IPS DF 4.7 (cell line): ENCODE measurements at regions not wholly inside any gene's neighbourhood (a gene's known extent, or its start where the extent isn't known, plus 50 kb on each side); places are given as distances from the start of the nearest gene placed in this dataset.

ENCODE experiments used
- DNase-seq: peaks from one replicate; pipeline ENCODE4 v3.0.0-alpha.2; 2013; ENCODE audit warnings: low spot score; ENCODE audit errors: extremely low read depth

DNA sequence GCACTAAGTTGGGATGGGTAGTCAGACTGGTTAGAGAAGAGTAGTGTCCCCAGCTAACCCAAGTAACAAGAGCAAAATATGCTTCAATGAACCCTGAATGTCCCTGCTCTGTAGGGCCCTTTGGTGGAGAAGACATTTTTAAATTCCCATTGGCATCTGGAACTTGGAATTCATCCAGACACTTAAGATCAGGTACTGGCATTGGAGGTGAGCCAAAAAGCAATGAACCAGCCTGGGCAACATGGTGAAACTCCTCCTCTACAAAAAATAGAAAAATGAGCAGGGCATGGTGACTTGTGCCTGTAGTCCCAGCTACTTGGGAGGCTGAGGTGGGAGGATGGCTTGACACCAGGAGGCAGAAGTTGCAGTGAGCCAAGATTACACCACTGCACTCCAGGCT, 58.9 kb upstream of the ZNF618 start:
- no peak for DNase-seq

DNA sequence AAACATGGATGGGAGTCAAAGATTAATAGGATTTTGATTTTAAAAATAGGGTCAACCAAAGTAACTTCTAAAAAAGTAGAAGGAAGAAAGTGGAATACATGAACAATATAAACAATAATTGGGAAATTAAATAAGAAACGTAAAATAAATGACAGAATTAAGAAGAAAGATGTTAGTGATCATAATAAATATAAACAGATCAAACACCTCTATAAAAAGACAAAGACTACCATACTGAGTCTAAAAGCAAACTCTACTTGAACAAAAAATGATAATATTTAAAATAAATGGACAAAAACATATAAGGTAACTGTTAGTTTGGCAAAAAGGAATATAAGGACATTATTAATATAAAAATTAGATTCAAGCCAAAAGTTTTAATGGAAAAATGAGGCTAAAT, 57.7 kb upstream of the ZNF618 start:
- DNase-seq = no peak

DNA sequence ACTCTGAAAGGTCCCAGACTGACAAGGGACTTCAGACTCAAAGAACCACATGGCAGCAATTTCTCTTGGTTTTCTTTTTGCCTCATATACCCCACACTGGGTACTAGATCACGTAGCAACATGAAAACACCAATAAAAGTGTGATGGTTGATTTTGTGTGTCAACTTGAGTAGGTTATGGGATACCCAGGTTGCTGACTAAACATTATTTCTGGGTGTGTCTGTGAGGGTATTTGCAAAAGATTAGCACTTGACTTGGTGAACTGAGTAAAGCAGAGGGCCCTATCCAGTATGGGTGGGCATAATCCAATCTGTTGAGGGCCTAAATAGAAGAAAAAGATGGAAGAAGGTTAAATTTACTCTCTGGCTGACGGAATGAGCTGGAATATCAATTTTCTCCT, 53.8 kb upstream of the ZNF618 start:
- DNase-seq = no peak

DNA sequence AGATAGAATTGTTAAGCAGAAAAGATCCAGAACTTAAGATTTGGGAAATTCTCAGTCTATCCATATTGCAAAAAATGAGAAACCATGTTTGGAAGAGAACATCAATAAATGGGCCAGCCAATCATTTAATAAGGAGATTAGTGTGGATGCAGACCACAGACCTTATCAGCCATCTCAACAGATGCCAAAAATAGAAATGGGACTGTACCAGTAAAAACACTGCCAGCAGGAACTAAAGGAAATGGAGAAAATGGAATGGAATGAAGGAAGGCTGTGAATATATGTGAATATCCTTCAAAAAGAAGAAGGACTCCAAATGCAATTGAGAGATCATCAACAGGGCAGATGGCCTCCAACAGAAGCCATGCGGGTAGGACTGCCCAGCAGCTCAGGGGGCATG, 52.7 kb upstream of the ZNF618 start:
- no peak for DNase-seq
